ENCODE measurements at regions not wholly inside any gene's neighbourhood (a gene's known extent, or its start where the extent isn't known, plus 50 kb on each side); places are given as distances from the start of the nearest gene placed in this dataset.

- Histone ChIP-seq H3K9ac (ENCODE audit: low read length) (no peak overlapping the region), H3K27ac (ENCODE audit: low read depth, low read length) (no peak overlapping the region), H3K4me3 (ENCODE audit: insufficient read depth, low read depth, low read length) (no peak overlapping the region), H3K4me1 (ENCODE audit: insufficient read depth, low read length) (no peaks in the 10 kb centered on the region), H4K20me1 (ENCODE audit: insufficient read depth, low read length) (no peaks in the 10 kb centered on the region), H3K4me2 (ENCODE audit: low read length) (no peak overlapping the region), H3K36me3 (ENCODE audit: insufficient read depth, low read length) (no peaks in the 10 kb centered on the region), H3K27me3 (ENCODE audit: insufficient read depth, low read length) (no peaks in the 10 kb centered on the region), H3K9me3 (ENCODE audit: insufficient read depth, low read depth, low read length) (no peaks in the 10 kb centered on the region), H3K79me2 (ENCODE audit: insufficient read depth, low read length) (no peaks in the 10 kb centered on the region), H2AFZ (ENCODE audit: low read depth, low read length) (no peak overlapping the region)
- H3K27ac Mint-ChIP-seq (ENCODE audit: unreplicated experiment), result no peak overlapping the region
- no peak for FAIRE-seq
- H3K4me3 Mint-ChIP-seq (ENCODE audit: unreplicated experiment), result no peak overlapping the region
- no peaks in the 10 kb centered on the region for H3K36me3 Mint-ChIP-seq (ENCODE audit: low read depth, unreplicated experiment)
- TF ChIP-seq EZH2 (IDR thresholded peaks at IDR 0.05; ENCODE audit: insufficient read depth, low read length), result no peak
- TF ChIP-seq CTCF (IDR thresholded peaks at IDR 0.05; ENCODE audit: insufficient read depth, low read depth, low read length), result no peak
- no peak for DNase-seq (ENCODE audit: low read depth)
- H3K27me3 Mint-ChIP-seq (ENCODE audit: low read depth, unreplicated experiment), result no peaks in the 10 kb centered on the region
- H3K9me3 Mint-ChIP-seq (ENCODE audit: unreplicated experiment), result no peaks in the 10 kb centered on the region
- no peaks in the 10 kb centered on the region for H3K4me1 Mint-ChIP-seq (ENCODE audit: low read depth, unreplicated experiment)
Observed at GRCh38 chr10:9504227-9504626, 1449.7 kb downstream of the GATA3 start.

GRCh38 chr10:9505546-9505945 lies 1451.1 kb downstream of the GATA3 start:
- no peaks in the 10 kb centered on the region for H3K27me3 Mint-ChIP-seq (ENCODE audit: low read depth, unreplicated experiment)
- no peak overlapping the region for H3K27ac Mint-ChIP-seq (ENCODE audit: unreplicated experiment)
- H3K36me3 Mint-ChIP-seq (ENCODE audit: low read depth, unreplicated experiment), result no peaks in the 10 kb centered on the region
- DNase-seq (ENCODE audit: low read depth) (no peak), FAIRE-seq (no peak)
- no peak overlapping the region for H3K4me3 Mint-ChIP-seq (ENCODE audit: unreplicated experiment)
- no peak overlapping the region for H3K27ac ChIP-seq (ENCODE audit: low read depth, low read length)
- no peak for TF ChIP-seq CTCF (IDR thresholded peaks at IDR 0.05; ENCODE audit: insufficient read depth, low read depth, low read length)
- no peak overlapping the region for H3K4me3 ChIP-seq (ENCODE audit: insufficient read depth, low read depth, low read length)
- no peaks in the 10 kb centered on the region for H4K20me1 ChIP-seq (ENCODE audit: insufficient read depth, low read length)
- H3K4me2 ChIP-seq (ENCODE audit: low read length), result no peak overlapping the region
- no peaks in the 10 kb centered on the region for H3K9me3 Mint-ChIP-seq (ENCODE audit: unreplicated experiment)
- no peaks in the 10 kb centered on the region for H3K4me1 ChIP-seq (ENCODE audit: insufficient read depth, low read length)
- H2AFZ ChIP-seq (ENCODE audit: low read depth, low read length), result no peak overlapping the region
- no peaks in the 10 kb centered on the region for H3K27me3 ChIP-seq (ENCODE audit: insufficient read depth, low read length)
- no peaks in the 10 kb centered on the region for H3K36me3 ChIP-seq (ENCODE audit: insufficient read depth, low read length)
- H3K79me2 ChIP-seq (ENCODE audit: insufficient read depth, low read length), result no peaks in the 10 kb centered on the region
- no peak overlapping the region for H3K9ac ChIP-seq (ENCODE audit: low read length)
- H3K4me1 Mint-ChIP-seq (ENCODE audit: low read depth, unreplicated experiment), result no peaks in the 10 kb centered on the region
- no peaks in the 10 kb centered on the region for H3K9me3 ChIP-seq (ENCODE audit: insufficient read depth, low read depth, low read length)

DNA sequence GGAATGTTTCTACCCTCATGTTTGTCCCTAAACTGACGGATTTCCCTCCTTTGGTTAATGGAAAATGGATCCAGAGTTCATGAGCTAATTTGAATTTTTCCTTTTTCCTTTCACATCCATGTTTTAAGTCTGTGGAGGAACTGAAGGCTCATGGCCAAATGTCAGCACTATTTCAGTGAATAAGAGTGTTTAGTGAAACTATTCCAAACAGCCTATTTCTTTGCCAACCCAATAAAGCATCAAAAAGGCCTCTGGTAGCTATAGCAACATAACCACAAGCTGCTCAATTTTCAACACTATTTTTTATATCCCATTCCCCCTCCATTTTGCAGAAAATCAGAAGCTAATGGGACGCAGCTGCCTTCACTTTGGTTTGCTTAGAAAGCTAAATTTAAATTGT lies 1454.1 kb downstream of the GATA3 start:
- Mint-ChIP-seq H3K9me3 (ENCODE audit: unreplicated experiment) (no peaks in the 10 kb centered on the region), H3K4me3 (ENCODE audit: unreplicated experiment) (no peak overlapping the region), H3K27me3 (ENCODE audit: low read depth, unreplicated experiment) (no peaks in the 10 kb centered on the region), H3K36me3 (ENCODE audit: low read depth, unreplicated experiment) (no peaks in the 10 kb centered on the region), H3K27ac (ENCODE audit: unreplicated experiment) (no peak overlapping the region), H3K4me1 (ENCODE audit: low read depth, unreplicated experiment) (no peaks in the 10 kb centered on the region)
- TF ChIP-seq EZH2 (IDR thresholded peaks at IDR 0.05; ENCODE audit: insufficient read depth, low read length) (no peak), CTCF (IDR thresholded peaks at IDR 0.05; ENCODE audit: insufficient read depth, low read depth, low read length) (no peak)
- FAIRE-seq (no peak), DNase-seq (ENCODE audit: low read depth) (no peak)
- Histone ChIP-seq H2AFZ (ENCODE audit: low read depth, low read length) (no peak overlapping the region), H3K79me2 (ENCODE audit: insufficient read depth, low read length) (no peaks in the 10 kb centered on the region), H3K9ac (ENCODE audit: low read length) (no peak overlapping the region), H3K36me3 (ENCODE audit: insufficient read depth, low read length) (no peaks in the 10 kb centered on the region), H3K27me3 (ENCODE audit: insufficient read depth, low read length) (no peaks in the 10 kb centered on the region), H3K4me1 (ENCODE audit: insufficient read depth, low read length) (no peaks in the 10 kb centered on the region), H3K9me3 (ENCODE audit: insufficient read depth, low read depth, low read length) (no peaks in the 10 kb centered on the region), H3K27ac (ENCODE audit: low read depth, low read length) (no peak overlapping the region), H4K20me1 (ENCODE audit: insufficient read depth, low read length) (no peaks in the 10 kb centered on the region), H3K4me2 (ENCODE audit: low read length) (no peak overlapping the region), H3K4me3 (ENCODE audit: insufficient read depth, low read depth, low read length) (no peak overlapping the region)
